ENCODE measurements at regions not wholly inside any gene's neighbourhood (a gene's known extent, or its start where the extent isn't known, plus 50 kb on each side); places are given as distances from the start of the nearest gene placed in this dataset.

GRCh38 chr4:68724922-68725321, 54.5 kb upstream of the UGT2B15 start:
- BruUV-seq (replicated peaks), result no TSS peak
- intact Hi-C loops (cut with micrococcal nuclease) (no loop called here), dilution Hi-C loops (cut with MboI; ENCODE audit: extremely low pct_ligation_motif_present, low sequenced_read_pairs) (no loop called here)

GRCh38 chr4:68732653-68733466, 62.4 kb upstream of the UGT2B15 start:
- intact Hi-C loops (cut with micrococcal nuclease) (no loop called here), dilution Hi-C loops (cut with MboI; ENCODE audit: extremely low pct_ligation_motif_present, low sequenced_read_pairs) (no loop called here)
- POLR2A ChIA-PET, result no interaction called here
- Histone ChIP-seq H3K4me2 (ENCODE audit: insufficient read depth, low read length) (no peak overlapping the region), H3K27ac (ENCODE audit: insufficient read depth, low read depth, low read length) (no peak overlapping the region), H2AFZ (ENCODE audit: low read depth, low read length) (no peak overlapping the region), H3K4me3 (replicated peaks in 1 of 3; ENCODE audit: insufficient read depth in 1 of 3, low read depth in 1 of 3, low read length in 3 of 3) (no peak overlapping the region), H3K27me3 (ENCODE audit: control insufficient read depth in 2 of 2, insufficient read depth in 2 of 2, low read length in 2 of 2) (no peaks in the 10 kb centered on the region), H3K9me3 (replicated peaks; ENCODE audit: control insufficient read depth, insufficient read depth, low read length) (peaks cover 3% of the 10 kb centered on the region), H3K79me2 (ENCODE audit: control insufficient read depth, insufficient read depth, low read length) (no peaks in the 10 kb centered on the region), H3K9ac (replicated peaks; ENCODE audit: extremely low read depth, insufficient read depth, low read length) (no peak overlapping the region), H4K20me1 (replicated peaks; ENCODE audit: control insufficient read depth, extremely low read depth, insufficient read depth, low read length) (no peaks in the 10 kb centered on the region), H3K9me1 (replicated peaks; ENCODE audit: control insufficient read depth, extremely low read depth, insufficient read depth, low read length) (no peaks in the 10 kb centered on the region), H3K4me1 (ENCODE audit: control insufficient read depth, extremely low read depth, insufficient read depth, low read length) (no peaks in the 10 kb centered on the region), H3K36me3 (ENCODE audit: control insufficient read depth in 2 of 2, extremely low read depth in 1 of 2, insufficient read depth in 2 of 2, low read length in 2 of 2) (no peaks in the 10 kb centered on the region)
- no TSS peak for BruUV-seq (replicated peaks)
- TF ChIP-seq FOS (IDR thresholded peaks at IDR 0.05; ENCODE audit: borderline replicate concordance, insufficient read depth, low read length) (no peak), CTCF (IDR thresholded peaks at IDR 0.05; ENCODE audit: extremely low read depth in 1 of 2, insufficient read depth in 1 of 2, low read depth in 1 of 2, low read length in 2 of 2) (no peak), POLR2A (IDR thresholded peaks at IDR 0.05; ENCODE audit: low read depth, low read length) (no peak), MAX (IDR thresholded peaks at IDR 0.05; ENCODE audit: insufficient read depth, insufficient read length) (no peak), MYC (IDR thresholded peaks at IDR 0.05; ENCODE audit: low read depth, low read length) (no peak), JUN (IDR thresholded peaks at IDR 0.05; ENCODE audit: borderline replicate concordance, insufficient read depth, insufficient read length, low read depth) (no peak), GATA2 (IDR thresholded peaks at IDR 0.05; ENCODE audit: insufficient read depth, insufficient read length, low read depth, low read length) (no peak), EZH2 (IDR thresholded peaks at IDR 0.05; ENCODE audit: borderline replicate concordance, low read depth, low read length, severe bottlenecking) (no peak), POLR2AphosphoS5 (IDR thresholded peaks at IDR 0.05; ENCODE audit: insufficient read depth, low read depth, low read length) (no peak)
- DNase-seq (ENCODE audit: low read depth, low spot score) (no peak), FAIRE-seq (no peak)
- CTCF ChIA-PET, result interaction anchor here (0.6 kb wide), 1 partner anchor 437 kb away, joined by 3 read pairs; no protein-coding TSS in a partner anchor

More at GRCh38 chr4:68724922-68725321, 54.5 kb upstream of the UGT2B15 start:
- Histone ChIP-seq H2AFZ (ENCODE audit: low read depth, low read length) (no peak overlapping the region), H4K20me1 (replicated peaks; ENCODE audit: control insufficient read depth, extremely low read depth, insufficient read depth, low read length) (no peaks in the 10 kb centered on the region), H3K79me2 (ENCODE audit: control insufficient read depth, insufficient read depth, low read length) (no peaks in the 10 kb centered on the region), H3K27ac (ENCODE audit: insufficient read depth, low read depth, low read length) (no peak overlapping the region), H3K4me2 (ENCODE audit: insufficient read depth, low read length) (no peak overlapping the region), H3K36me3 (ENCODE audit: control insufficient read depth in 2 of 2, extremely low read depth in 1 of 2, insufficient read depth in 2 of 2, low read length in 2 of 2) (no peaks in the 10 kb centered on the region), H3K4me1 (ENCODE audit: control insufficient read depth, extremely low read depth, insufficient read depth, low read length) (no peaks in the 10 kb centered on the region), H3K9me1 (replicated peaks; ENCODE audit: control insufficient read depth, extremely low read depth, insufficient read depth, low read length) (no peaks in the 10 kb centered on the region), H3K9me3 (replicated peaks; ENCODE audit: control insufficient read depth, insufficient read depth, low read length) (no peaks in the 10 kb centered on the region), H3K27me3 (ENCODE audit: control insufficient read depth in 2 of 2, insufficient read depth in 2 of 2, low read length in 2 of 2) (no peaks in the 10 kb centered on the region), H3K9ac (replicated peaks; ENCODE audit: extremely low read depth, insufficient read depth, low read length) (no peak overlapping the region), H3K4me3 (replicated peaks in 1 of 3; ENCODE audit: insufficient read depth in 1 of 3, low read depth in 1 of 3, low read length in 3 of 3) (no peak overlapping the region)
- DNase-seq (ENCODE audit: low read depth, low spot score) (no peak), FAIRE-seq (no peak)
- ChIA-PET POLR2A (no interaction called here), CTCF (no interaction called here)
- TF ChIP-seq MYC (IDR thresholded peaks at IDR 0.05; ENCODE audit: low read depth, low read length) (no peak), POLR2AphosphoS5 (IDR thresholded peaks at IDR 0.05; ENCODE audit: insufficient read depth, low read depth, low read length) (no peak), POLR2A (IDR thresholded peaks at IDR 0.05; ENCODE audit: low read depth, low read length) (no peak), JUN (IDR thresholded peaks at IDR 0.05; ENCODE audit: borderline replicate concordance, insufficient read depth, insufficient read length, low read depth) (no peak)

Measured in endothelial cell of umbilical vein (primary cell).